SK-N-SH treated with all-trans-retinoic acid at 6 μM for 48 hours (cell line): ENCODE measurements at regions not wholly inside any gene's neighbourhood (a gene's known extent, or its start where the extent isn't known, plus 50 kb on each side); places are given as distances from the start of the nearest gene placed in this dataset.

Experiments used
- BACH2 ChIP-seq: fragments of 250-450 bp; sonication (Bioruptor Pico); IDR thresholded peaks from 2 replicates; pipeline ENCODE4 v1.9.0; 2021; ENCODE audit warnings: mild to moderate bottlenecking, borderline replicate concordance
- GLIS3 ChIP-seq: fragments of 250-450 bp; sonication (Bioruptor Pico); IDR thresholded peaks from 2 replicates; pipeline ENCODE4 v1.5.0; 2020; ENCODE audit warnings: mild to moderate bottlenecking, moderate library complexity
- PATZ1 ChIP-seq: fragments of 250-450 bp; sonication (Bioruptor Pico); IDR thresholded peaks from 2 replicates; pipeline ENCODE4 v1.8.0; 2020; ENCODE audit warnings: mild to moderate bottlenecking, moderate library complexity, borderline replicate concordance
- ZNF8 ChIP-seq: fragments of 450-650 bp; formaldehyde crosslinking; IDR thresholded peaks from 2 replicates; pipeline ENCODE4 v1.5.0; 2020; ENCODE audit warnings: mild to moderate bottlenecking, moderate library complexity

- TF ChIP-seq PATZ1 (CRISPR knock-in tag) (no peak), GLIS3 (CRISPR knock-in tag) (no peak), ZNF8 (CRISPR knock-in tag) (no peak), BACH2 (CRISPR knock-in tag) (no peak)
Measured at GRCh38 chr3:95645291-95645690, 1169.1 kb upstream of the EPHA6 start.
